ENCODE measurements at regions not wholly inside any gene's neighbourhood (a gene's known extent, or its start where the extent isn't known, plus 50 kb on each side); places are given as distances from the start of the nearest gene placed in this dataset.

- Histone ChIP-seq H3K27ac (ENCODE audit: low read depth, low read length, poor library complexity, severe bottlenecking) (no peak overlapping the region), H2AFZ (ENCODE audit: low read length) (no peak overlapping the region), H4K20me1 (ENCODE audit: insufficient read depth, low read length) (no peaks in the 10 kb centered on the region), H3K4me1 (ENCODE audit: insufficient read depth, low read length, poor library complexity, severe bottlenecking) (no peaks in the 10 kb centered on the region), H3K4me2 (ENCODE audit: low read length) (no peak overlapping the region), H3K79me2 (ENCODE audit: insufficient read depth, low read depth, low read length) (no peaks in the 10 kb centered on the region), H3K36me3 (ENCODE audit: insufficient read depth, low read length) (no peaks in the 10 kb centered on the region), H3K9me2 (ENCODE audit: insufficient read depth, low read length) (no peaks in the 10 kb centered on the region), H3K4me3 (ENCODE audit: low read depth, low read length, poor library complexity, severe bottlenecking) (no peak overlapping the region), H3K9me3 (ENCODE audit: low read length) (no peaks in the 10 kb centered on the region)
- intact Hi-C loops (cut with micrococcal nuclease; ENCODE audit: unreplicated experiment): no loop called here
- TF ChIP-seq EZH2phosphoT487 (IDR thresholded peaks at IDR 0.05; ENCODE audit: borderline replicate concordance, low read depth, low read length): no peak
- TF ChIP-seq, protein P1, sequence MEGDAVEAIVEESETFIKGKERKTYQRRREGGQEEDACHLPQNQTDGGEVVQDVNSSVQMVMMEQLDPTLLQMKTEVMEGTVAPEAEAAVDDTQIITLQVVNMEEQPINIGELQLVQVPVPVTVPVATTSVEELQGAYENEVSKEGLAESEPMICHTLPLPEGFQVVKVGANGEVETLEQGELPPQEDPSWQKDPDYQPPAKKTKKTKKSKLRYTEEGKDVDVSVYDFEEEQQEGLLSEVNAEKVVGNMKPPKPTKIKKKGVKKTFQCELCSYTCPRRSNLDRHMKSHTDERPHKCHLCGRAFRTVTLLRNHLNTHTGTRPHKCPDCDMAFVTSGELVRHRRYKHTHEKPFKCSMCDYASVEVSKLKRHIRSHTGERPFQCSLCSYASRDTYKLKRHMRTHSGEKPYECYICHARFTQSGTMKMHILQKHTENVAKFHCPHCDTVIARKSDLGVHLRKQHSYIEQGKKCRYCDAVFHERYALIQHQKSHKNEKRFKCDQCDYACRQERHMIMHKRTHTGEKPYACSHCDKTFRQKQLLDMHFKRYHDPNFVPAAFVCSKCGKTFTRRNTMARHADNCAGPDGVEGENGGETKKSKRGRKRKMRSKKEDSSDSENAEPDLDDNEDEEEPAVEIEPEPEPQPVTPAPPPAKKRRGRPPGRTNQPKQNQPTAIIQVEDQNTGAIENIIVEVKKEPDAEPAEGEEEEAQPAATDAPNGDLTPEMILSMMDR (conservative IDR thresholded peaks at IDR 0.05; ENCODE audit: low read length): no peak
- CTCF ChIA-PET (ENCODE audit: unreplicated experiment): no interaction called here
- no peak for DNase-seq (ENCODE audit: low spot score)
- BruUV-seq (replicated peaks): no TSS peak
- POLR2A ChIA-PET: no interaction called here
These were observed 583.4 kb downstream of the KCNJ3 start for GRCh38 chr2:155281907-155282306.

DNA sequence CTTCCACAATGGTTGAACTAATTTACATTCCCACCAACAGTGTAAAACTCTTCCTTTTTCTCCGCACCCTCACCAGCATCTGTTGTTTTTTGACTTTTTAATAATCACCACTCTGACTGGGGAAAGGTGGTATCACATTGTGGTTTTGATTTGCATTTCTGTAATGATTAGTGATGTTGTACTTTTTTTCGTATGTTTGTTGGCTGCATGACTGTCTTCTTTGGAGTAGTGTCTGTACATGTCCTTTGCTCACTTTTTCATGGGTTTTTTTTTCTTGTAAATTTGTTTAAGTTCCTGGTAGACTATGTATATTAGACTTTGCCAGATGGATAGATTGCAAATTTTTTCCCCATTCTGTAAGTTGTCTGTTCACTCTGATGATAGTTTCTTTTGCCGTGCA is 574.8 kb downstream of the KCNJ3 start:
- TF ChIP-seq, protein P1 (conservative IDR thresholded peaks at IDR 0.05; ENCODE audit: low read length): no peak
- TF ChIP-seq EZH2phosphoT487 (IDR thresholded peaks at IDR 0.05; ENCODE audit: borderline replicate concordance, low read depth, low read length): no peak
- intact Hi-C loops (cut with micrococcal nuclease; ENCODE audit: unreplicated experiment): no loop called here
- CTCF ChIA-PET (ENCODE audit: unreplicated experiment): no interaction called here
- no peak overlapping the region for H3K4me2 ChIP-seq (ENCODE audit: low read length)
- no peak overlapping the region for H3K27ac ChIP-seq (ENCODE audit: low read depth, low read length, poor library complexity, severe bottlenecking)
- H3K4me1 ChIP-seq (ENCODE audit: insufficient read depth, low read length, poor library complexity, severe bottlenecking): no peaks in the 10 kb centered on the region
- BruUV-seq (replicated peaks): no TSS peak
- no peak for DNase-seq (ENCODE audit: low spot score)
- POLR2A ChIA-PET: no interaction called here
- H3K9me2 ChIP-seq (ENCODE audit: insufficient read depth, low read length): no peaks in the 10 kb centered on the region
- H3K36me3 ChIP-seq (ENCODE audit: insufficient read depth, low read length): no peaks in the 10 kb centered on the region
- no peaks in the 10 kb centered on the region for H3K79me2 ChIP-seq (ENCODE audit: insufficient read depth, low read depth, low read length)
- no peaks in the 10 kb centered on the region for H3K9me3 ChIP-seq (ENCODE audit: low read length)
- H3K4me3 ChIP-seq (ENCODE audit: low read depth, low read length, poor library complexity, severe bottlenecking): no peak overlapping the region
- no peaks in the 10 kb centered on the region for H4K20me1 ChIP-seq (ENCODE audit: insufficient read depth, low read length)
- H2AFZ ChIP-seq (ENCODE audit: low read length): no peak overlapping the region

GRCh38 chr2:155266583-155266982 is 568.1 kb downstream of the KCNJ3 start:
- Histone ChIP-seq H3K9me2 (ENCODE audit: insufficient read depth, low read length) (no peaks in the 10 kb centered on the region), H3K36me3 (ENCODE audit: insufficient read depth, low read length) (no peaks in the 10 kb centered on the region), H4K20me1 (ENCODE audit: insufficient read depth, low read length) (no peaks in the 10 kb centered on the region), H3K4me1 (ENCODE audit: insufficient read depth, low read length, poor library complexity, severe bottlenecking) (no peaks in the 10 kb centered on the region), H2AFZ (ENCODE audit: low read length) (no peak overlapping the region), H3K79me2 (ENCODE audit: insufficient read depth, low read depth, low read length) (no peaks in the 10 kb centered on the region), H3K9me3 (ENCODE audit: low read length) (no peaks in the 10 kb centered on the region), H3K27ac (ENCODE audit: low read depth, low read length, poor library complexity, severe bottlenecking) (no peak overlapping the region), H3K4me3 (ENCODE audit: low read depth, low read length, poor library complexity, severe bottlenecking) (no peak overlapping the region), H3K4me2 (ENCODE audit: low read length) (no peak overlapping the region)
- intact Hi-C loops (cut with micrococcal nuclease; ENCODE audit: unreplicated experiment): no loop called here
- BruUV-seq (replicated peaks): no TSS peak
- TF ChIP-seq EZH2phosphoT487 (IDR thresholded peaks at IDR 0.05; ENCODE audit: borderline replicate concordance, low read depth, low read length): no peak
- TF ChIP-seq, protein P1 (conservative IDR thresholded peaks at IDR 0.05; ENCODE audit: low read length): peak; percentile 58; the same call in 1 of the 2 replicates
- POLR2A ChIA-PET: interaction anchor here (1.4 kb wide), 1 partner anchor 37 kb away, joined by 3 read pairs; no protein-coding TSS in a partner anchor
- CTCF ChIA-PET (ENCODE audit: unreplicated experiment): no interaction called here
- peak; percentile 8 for DNase-seq (ENCODE audit: low spot score)
